HG03060 (cell line): ENCODE measurements at regions not wholly inside any gene's neighbourhood (a gene's known extent, or its start where the extent isn't known, plus 50 kb on each side); places are given as distances from the start of the nearest gene placed in this dataset.

Experiments
- ATAC-seq: cut with Tn5 transposase; IDR thresholded peaks from one replicate; pipeline ENCODE4 v1.9.1; 2021; ENCODE audit warnings: low read depth, moderate number of reproducible peaks; ENCODE audit not compliant: unreplicated experiment

GRCh38 chr4:167642250-167642649 is 408.0 kb upstream of the SPOCK3 start:
- no peak for ATAC-seq

- no peak for ATAC-seq
Measured at GRCh38 chr4:167645358-167645757, 411.1 kb upstream of the SPOCK3 start.

GRCh38 chr4:167652267-167652666 is 418.0 kb upstream of the SPOCK3 start:
- no peak for ATAC-seq

DNA sequence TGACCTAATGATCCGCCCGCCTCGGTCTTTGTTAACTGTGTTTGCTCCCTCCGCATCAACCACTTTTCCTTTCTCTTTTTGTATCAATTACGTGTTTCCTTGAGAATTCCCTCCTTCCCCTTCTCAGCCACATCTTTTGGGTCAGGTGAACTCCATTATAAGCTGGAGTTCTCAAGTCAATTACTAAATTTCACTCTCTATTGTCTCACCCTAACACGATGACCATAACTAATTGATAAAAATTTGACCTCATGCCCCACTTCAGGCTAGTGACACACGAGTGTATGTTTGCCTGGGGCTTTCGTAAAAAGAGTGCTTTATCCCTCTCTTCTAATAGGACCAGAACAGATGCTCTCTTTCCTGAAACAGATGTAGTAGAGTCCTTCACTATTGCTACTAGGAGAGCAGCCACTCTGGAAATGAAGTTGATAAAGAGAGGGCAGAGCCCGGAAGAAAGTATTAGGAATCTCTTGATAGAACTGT is 403.6 kb upstream of the ANXA10 start:
- ATAC-seq = no peak

- no peak for ATAC-seq
Measured at GRCh38 chr4:167702391-167702790, 389.9 kb upstream of the ANXA10 start.

DNA sequence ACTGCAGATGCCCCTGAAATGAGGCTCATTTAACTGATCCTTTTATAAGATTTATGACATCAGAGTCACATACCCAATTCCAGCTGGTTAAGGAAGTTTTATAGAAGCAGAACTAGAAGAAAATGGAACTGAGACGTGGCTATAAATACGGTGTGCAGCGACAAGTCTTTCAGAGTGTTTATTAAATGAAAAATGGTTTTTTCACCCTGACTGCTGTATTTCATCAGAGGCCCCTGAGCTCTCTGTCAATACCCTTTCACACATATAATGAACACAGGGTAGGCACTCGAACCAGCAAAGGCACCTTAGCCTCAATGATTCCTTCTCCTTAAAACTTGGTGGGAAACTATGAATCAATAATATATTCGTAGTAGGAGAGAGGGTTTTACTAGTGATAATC is 380.8 kb upstream of the ANXA10 start:
- no peak for ATAC-seq

GRCh38 chr4:167713756-167714155 is 378.6 kb upstream of the ANXA10 start:
- no peak for ATAC-seq

DNA sequence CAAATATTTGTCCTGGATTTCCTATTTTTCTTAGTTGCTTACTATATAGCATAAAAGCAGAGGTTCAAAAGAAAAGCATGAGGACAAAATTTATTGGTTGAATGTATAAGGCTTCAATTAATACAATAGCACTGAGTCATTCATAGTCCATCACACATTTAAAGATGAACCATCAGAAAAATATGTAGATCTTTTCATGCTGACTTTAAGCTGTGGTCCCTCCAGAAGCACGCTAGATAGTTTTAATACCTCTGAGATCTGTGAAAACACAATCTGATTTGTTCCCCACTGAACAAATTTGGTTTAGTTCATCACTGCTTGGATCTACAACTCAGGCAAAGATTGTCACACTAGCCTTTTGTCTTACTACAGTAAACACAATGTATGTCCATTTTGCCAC is 377.2 kb upstream of the ANXA10 start:
- no peak for ATAC-seq

GRCh38 chr4:167717495-167717894 is 374.8 kb upstream of the ANXA10 start:
- ATAC-seq = no peak

- ATAC-seq = no peak
Measured at GRCh38 chr4:167721617-167722486, 370.5 kb upstream of the ANXA10 start.

GRCh38 chr4:167722487-167722808 is 369.9 kb upstream of the ANXA10 start:
- no peak for ATAC-seq

DNA sequence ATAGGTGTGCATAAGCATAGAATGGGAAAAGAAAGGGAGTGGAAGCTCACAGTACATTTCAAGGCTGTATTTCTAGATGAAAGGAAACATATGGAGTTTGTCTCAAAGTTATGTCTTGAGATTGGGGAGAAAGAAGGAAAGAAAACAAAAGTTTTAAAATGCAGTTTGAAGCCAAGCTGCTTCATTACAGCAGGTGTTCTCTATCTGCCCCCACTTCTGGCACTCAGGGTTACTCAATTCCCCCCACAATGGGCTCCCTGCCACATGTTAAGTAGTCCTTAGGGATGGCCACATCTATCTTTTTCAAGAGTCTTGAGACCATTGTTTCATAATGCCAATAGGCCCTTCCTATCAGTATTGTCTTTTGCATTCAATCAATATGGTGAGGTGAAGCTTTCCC is 367.4 kb upstream of the ANXA10 start:
- no peak for ATAC-seq

- no peak for ATAC-seq
Measured at GRCh38 chr4:167730769-167731168, 361.6 kb upstream of the ANXA10 start.

DNA sequence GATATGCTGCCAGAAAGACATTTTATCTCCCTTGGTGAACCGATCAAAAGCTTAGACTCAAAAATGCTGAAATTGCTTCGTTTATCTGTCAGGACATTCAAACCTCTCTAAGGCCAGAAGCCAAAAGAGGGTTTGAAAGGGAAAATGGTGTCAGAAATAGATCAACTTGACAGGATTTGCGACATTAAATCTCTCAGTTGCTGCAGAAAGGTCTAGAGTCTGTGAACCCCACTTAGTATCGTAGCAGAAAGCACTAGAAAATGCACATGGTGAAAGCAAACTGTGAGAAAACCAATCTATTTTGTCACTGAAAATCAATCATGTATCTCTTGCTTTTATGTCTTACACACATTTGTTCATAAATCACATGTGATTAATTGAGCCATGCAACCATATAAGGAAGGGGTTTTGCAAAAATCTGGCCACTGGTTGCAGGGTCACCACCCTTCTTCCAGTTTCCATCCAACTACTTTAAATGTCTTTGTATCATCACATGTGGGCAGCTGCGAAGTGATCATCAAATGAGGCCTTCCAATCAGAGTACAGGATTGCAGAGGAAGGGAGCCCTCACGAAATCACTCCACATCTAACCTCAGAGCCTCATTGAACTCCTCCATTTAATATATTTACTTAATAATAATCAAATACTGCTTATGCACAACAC is 347.2 kb upstream of the ANXA10 start:
- no peak for ATAC-seq

DNA sequence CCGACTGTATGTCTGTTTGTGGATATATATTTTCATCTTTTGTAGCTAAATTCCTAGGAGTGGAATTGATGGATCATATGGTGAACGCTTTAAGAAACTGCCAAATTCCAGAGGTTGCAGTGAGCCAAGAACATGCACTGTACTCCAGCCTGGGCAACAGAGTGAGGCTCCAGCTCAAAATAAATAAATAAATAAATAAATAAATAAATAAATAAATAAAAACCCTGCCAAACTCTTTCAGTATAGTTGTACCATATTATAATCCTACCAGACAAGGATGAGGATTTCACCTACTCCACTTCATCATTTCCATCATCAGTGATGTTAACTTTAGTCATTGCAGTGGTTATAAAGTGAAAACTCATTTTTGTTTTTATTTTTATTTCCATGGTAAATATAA is 325.1 kb upstream of the ANXA10 start:
- no peak for ATAC-seq

- ATAC-seq = no peak
Measured at GRCh38 chr4:167774646-167775045, 317.7 kb upstream of the ANXA10 start.

GRCh38 chr4:167775375-167775774 is 317.0 kb upstream of the ANXA10 start:
- no peak for ATAC-seq

DNA sequence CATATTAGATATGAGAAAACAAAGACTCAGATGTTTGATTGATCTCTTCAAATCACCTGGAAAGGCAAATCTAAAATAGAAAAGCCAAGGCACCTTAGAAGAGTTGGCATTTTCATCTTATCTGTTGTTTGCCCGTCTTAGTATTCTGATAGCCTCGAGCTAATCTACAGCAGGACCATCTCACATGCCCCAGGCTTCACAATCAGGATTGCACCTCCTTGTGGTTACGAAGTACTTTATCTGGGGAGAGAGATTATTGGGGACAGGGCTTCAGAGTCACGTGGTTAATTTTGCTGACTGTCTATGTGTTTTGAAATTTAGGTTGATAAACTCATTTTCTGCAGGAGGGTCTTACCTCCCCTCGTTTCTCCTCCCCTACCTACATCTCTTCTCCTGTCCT is 313.1 kb upstream of the ANXA10 start:
- no peak for ATAC-seq

GRCh38 chr4:167779864-167780263 is 312.5 kb upstream of the ANXA10 start:
- no peak for ATAC-seq

DNA sequence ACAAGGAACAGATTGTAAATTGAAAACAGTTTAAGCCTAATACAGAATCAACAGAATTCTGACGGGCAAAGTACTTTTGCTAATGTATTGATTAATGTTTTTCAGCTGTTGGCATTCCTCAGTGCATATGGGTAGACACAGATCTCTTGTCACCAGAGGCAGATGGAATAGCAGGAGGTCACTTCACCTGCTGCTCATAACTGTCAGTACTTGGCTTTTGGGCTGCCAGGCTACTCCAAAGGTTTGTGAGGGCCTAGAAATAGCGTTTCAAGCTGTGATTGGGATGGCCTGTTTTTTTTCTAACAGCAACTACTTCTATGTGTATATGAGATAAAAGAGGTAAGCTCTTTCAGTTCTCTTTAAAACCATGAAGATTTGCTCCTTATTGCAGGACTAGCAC is 307.5 kb upstream of the ANXA10 start:
- no peak for ATAC-seq

DNA sequence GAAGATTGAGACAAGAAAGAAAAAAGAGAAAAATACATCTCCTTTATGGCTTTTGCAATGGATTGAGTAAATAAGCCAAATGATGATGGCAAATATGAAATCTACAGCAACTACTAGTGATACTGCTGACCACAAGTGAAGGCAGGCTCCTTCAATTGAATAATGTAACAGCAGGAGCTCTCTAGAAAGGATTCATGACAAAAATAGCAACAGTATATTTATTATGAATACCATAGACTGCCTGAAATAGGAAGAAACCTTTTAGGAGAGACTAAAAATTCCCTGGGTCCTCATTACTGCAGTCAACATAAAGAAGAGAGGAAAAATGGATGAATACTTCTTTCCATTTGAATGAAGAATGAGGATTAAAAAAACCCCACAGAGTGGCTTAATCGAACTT is 306.8 kb upstream of the ANXA10 start:
- ATAC-seq = no peak

DNA sequence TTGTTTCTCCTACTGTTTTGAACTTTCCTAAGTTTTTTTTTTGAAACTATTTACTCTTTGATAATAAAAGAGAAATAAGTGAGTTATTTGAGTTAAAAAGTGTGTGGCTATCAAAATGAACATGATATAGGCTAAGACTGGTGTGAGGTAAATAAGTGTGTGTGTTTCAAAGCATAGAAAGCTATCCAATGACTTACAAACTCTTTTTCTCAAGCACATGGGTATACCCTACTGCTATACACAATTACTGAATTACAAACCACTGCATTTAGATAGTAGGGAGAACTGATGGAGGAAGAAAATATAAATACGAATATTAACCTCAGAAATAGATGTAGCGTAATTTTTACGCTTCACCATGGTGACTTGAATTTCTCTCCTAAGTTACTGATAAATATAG is 305.8 kb upstream of the ANXA10 start:
- no peak for ATAC-seq
